ENCODE measurements at regions not wholly inside any gene's neighbourhood (a gene's known extent, or its start where the extent isn't known, plus 50 kb on each side); places are given as distances from the start of the nearest gene placed in this dataset.

GRCh38 chr15:93716615-93717231, 514.6 kb upstream of the MCTP2 start:
- Mint-ChIP-seq H3K9me3 (peaks cover 0 to 5% (median 0%) of the 10 kb centered on the region in 11 donors), H3K4me3 (no peak overlapping the region), H3K27me3 (peaks cover 0 to 18% (median 4%) of the 10 kb centered on the region in 5 donors), H3K36me3 (no peaks in the 10 kb centered on the region), H3K27ac (no peak overlapping the region), H3K4me1 (no peaks in the 10 kb centered on the region)
- ChIA-PET POLR2A (no interaction called here), CTCF (no interaction called here)
- Histone ChIP-seq H3K27me3 (ENCODE audit: control insufficient read depth in 2 of 2, insufficient read depth in 2 of 2, low read length in 2 of 2) (no peaks in the 10 kb centered on the region), H3K4me3 (ENCODE audit: low read length) (no peak overlapping the region), H3K9me3 (ENCODE audit: control insufficient read depth in 2 of 3, low read length in 3 of 3) (no peaks in the 10 kb centered on the region), H3K36me3 (ENCODE audit: control insufficient read depth in 2 of 3, insufficient read depth in 3 of 3, low read length in 3 of 3) (no peaks in the 10 kb centered on the region), H3K27ac (ENCODE audit: low read depth, low read length) (no peak overlapping the region), H3K4me1 (ENCODE audit: control insufficient read depth in 2 of 2, insufficient read depth in 2 of 2, low read length in 2 of 2) (no peaks in the 10 kb centered on the region)
- DNase-seq (no peak), ATAC-seq (no peak)
- intact Hi-C loops (cut with micrococcal nuclease), result no loop called here

GRCh38 chr15:93709708-93710107, 521.7 kb upstream of the MCTP2 start:
- ATAC-seq (no peak), DNase-seq (no peak)
- H3K4me1 ChIP-seq (ENCODE audit: control insufficient read depth in 2 of 2, insufficient read depth in 2 of 2, low read length in 2 of 2), result no peaks in the 10 kb centered on the region
- Mint-ChIP-seq H3K27ac (no peak overlapping the region), H3K4me3 (no peak overlapping the region), H3K4me1 (no peaks in the 10 kb centered on the region), H3K36me3 (no peaks in the 10 kb centered on the region), H3K27me3 (peaks cover 0 to 9% (median 0%) of the 10 kb centered on the region in 5 donors), H3K9me3 (peaks cover 0 to 5% (median 0%) of the 10 kb centered on the region in 11 donors)
- no peaks in the 10 kb centered on the region for H3K27me3 ChIP-seq (ENCODE audit: control insufficient read depth in 2 of 2, insufficient read depth in 2 of 2, low read length in 2 of 2)
- intact Hi-C loops (cut with micrococcal nuclease), result no loop called here
- ChIA-PET POLR2A (no interaction called here), CTCF (no interaction called here)
- H3K36me3 ChIP-seq (ENCODE audit: control insufficient read depth in 2 of 3, insufficient read depth in 3 of 3, low read length in 3 of 3), result no peaks in the 10 kb centered on the region
- no peaks in the 10 kb centered on the region for H3K9me3 ChIP-seq (ENCODE audit: control insufficient read depth in 2 of 3, low read length in 3 of 3)
- H3K27ac ChIP-seq (ENCODE audit: low read depth, low read length), result no peak overlapping the region
- H3K4me3 ChIP-seq (ENCODE audit: low read length), result no peak overlapping the region

GRCh38 chr15:93708724-93709445, 522.5 kb upstream of the MCTP2 start:
- POLR2A ChIA-PET, result no interaction called here
- CTCF ChIA-PET, result interaction anchor here (0.7 kb wide), 1 partner anchor 82 kb away, joined by 3 read pairs; no protein-coding TSS in a partner anchor
- no peak overlapping the region for H3K4me3 Mint-ChIP-seq
- no peaks in the 10 kb centered on the region for H3K36me3 Mint-ChIP-seq
- ATAC-seq (no peak), DNase-seq (no peak)
- Histone ChIP-seq H3K27ac (ENCODE audit: low read depth, low read length) (no peak overlapping the region), H3K9me3 (ENCODE audit: control insufficient read depth in 2 of 3, low read length in 3 of 3) (no peaks in the 10 kb centered on the region), H3K27me3 (ENCODE audit: control insufficient read depth in 2 of 2, insufficient read depth in 2 of 2, low read length in 2 of 2) (no peaks in the 10 kb centered on the region), H3K4me3 (ENCODE audit: low read length) (no peak overlapping the region), H3K4me1 (ENCODE audit: control insufficient read depth in 2 of 2, insufficient read depth in 2 of 2, low read length in 2 of 2) (no peaks in the 10 kb centered on the region), H3K36me3 (ENCODE audit: control insufficient read depth in 2 of 3, insufficient read depth in 3 of 3, low read length in 3 of 3) (no peaks in the 10 kb centered on the region)
- H3K27me3 Mint-ChIP-seq, result peaks cover 0 to 12% (median 2%) of the 10 kb centered on the region in 5 donors
- peaks cover 0 to 3% (median 0%) of the 10 kb centered on the region in 11 donors for H3K9me3 Mint-ChIP-seq
- intact Hi-C loops (cut with micrococcal nuclease), result no loop called here
- no peaks in the 10 kb centered on the region for H3K4me1 Mint-ChIP-seq
- H3K27ac Mint-ChIP-seq, result no peak overlapping the region

- no peak for DNase-seq
- no peak overlapping the region for H3K27ac Mint-ChIP-seq
- Histone ChIP-seq H3K4me1 (ENCODE audit: control insufficient read depth in 2 of 2, insufficient read depth in 2 of 2, low read length in 2 of 2) (no peaks in the 10 kb centered on the region), H3K27ac (ENCODE audit: low read depth, low read length) (no peak overlapping the region), H3K36me3 (ENCODE audit: control insufficient read depth in 2 of 3, insufficient read depth in 3 of 3, low read length in 3 of 3) (no peaks in the 10 kb centered on the region), H3K27me3 (ENCODE audit: control insufficient read depth in 2 of 2, insufficient read depth in 2 of 2, low read length in 2 of 2) (no peaks in the 10 kb centered on the region), H3K4me3 (ENCODE audit: low read length) (no peak overlapping the region), H3K9me3 (ENCODE audit: control insufficient read depth in 2 of 3, low read length in 3 of 3) (no peaks in the 10 kb centered on the region)
- intact Hi-C loops (cut with micrococcal nuclease), result no loop called here
- ChIA-PET CTCF (no interaction called here), POLR2A (no interaction called here)
- no peaks in the 10 kb centered on the region for H3K4me1 Mint-ChIP-seq
- H3K27me3 Mint-ChIP-seq, result peaks cover 0 to 20% (median 6%) of the 10 kb centered on the region in 5 donors
- H3K36me3 Mint-ChIP-seq, result no peaks in the 10 kb centered on the region
- no peak overlapping the region for H3K4me3 Mint-ChIP-seq
- peaks cover 0 to 3% (median 0%) of the 10 kb centered on the region in 11 donors for H3K9me3 Mint-ChIP-seq
- no peak for ATAC-seq
Measured at GRCh38 chr15:93707751-93708150, 523.6 kb upstream of the MCTP2 start.

- H3K4me1 ChIP-seq (ENCODE audit: control insufficient read depth in 2 of 2, insufficient read depth in 2 of 2, low read length in 2 of 2), result no peaks in the 10 kb centered on the region
- Mint-ChIP-seq H3K27me3 (peaks cover 0 to 25% (median 6%) of the 10 kb centered on the region in 5 donors), H3K4me3 (no peak overlapping the region), H3K9me3 (peaks cover 0 to 3% (median 0%) of the 10 kb centered on the region in 11 donors), H3K4me1 (no peaks in the 10 kb centered on the region), H3K36me3 (no peaks in the 10 kb centered on the region), H3K27ac (no peak overlapping the region)
- no peak for ATAC-seq
- CTCF ChIA-PET, result no interaction called here
- H3K9me3 ChIP-seq (ENCODE audit: control insufficient read depth in 2 of 3, low read length in 3 of 3), result no peaks in the 10 kb centered on the region
- H3K36me3 ChIP-seq (ENCODE audit: control insufficient read depth in 2 of 3, insufficient read depth in 3 of 3, low read length in 3 of 3), result no peaks in the 10 kb centered on the region
- intact Hi-C loops (cut with micrococcal nuclease), result no loop called here
- POLR2A ChIA-PET, result no interaction called here
- H3K27me3 ChIP-seq (ENCODE audit: control insufficient read depth in 2 of 2, insufficient read depth in 2 of 2, low read length in 2 of 2), result no peaks in the 10 kb centered on the region
- no peak overlapping the region for H3K27ac ChIP-seq (ENCODE audit: low read depth, low read length)
- no peak overlapping the region for H3K4me3 ChIP-seq (ENCODE audit: low read length)
- no peak for DNase-seq
Measured at GRCh38 chr15:93706495-93707292, 524.7 kb upstream of the MCTP2 start.

GRCh38 chr15:93705753-93706455, 525.5 kb upstream of the MCTP2 start:
- Histone ChIP-seq H3K9me3 (ENCODE audit: control insufficient read depth in 2 of 3, low read length in 3 of 3) (no peaks in the 10 kb centered on the region), H3K36me3 (ENCODE audit: control insufficient read depth in 2 of 3, insufficient read depth in 3 of 3, low read length in 3 of 3) (no peaks in the 10 kb centered on the region), H3K27me3 (ENCODE audit: control insufficient read depth in 2 of 2, insufficient read depth in 2 of 2, low read length in 2 of 2) (no peaks in the 10 kb centered on the region), H3K4me3 (ENCODE audit: low read length) (no peak overlapping the region), H3K4me1 (ENCODE audit: control insufficient read depth in 2 of 2, insufficient read depth in 2 of 2, low read length in 2 of 2) (no peaks in the 10 kb centered on the region), H3K27ac (ENCODE audit: low read depth, low read length) (no peak overlapping the region)
- ChIA-PET CTCF (no interaction called here), POLR2A (no interaction called here)
- Mint-ChIP-seq H3K27me3 (peaks cover 0 to 25% (median 6%) of the 10 kb centered on the region in 5 donors), H3K4me3 (no peak overlapping the region), H3K4me1 (no peaks in the 10 kb centered on the region), H3K27ac (no peak overlapping the region), H3K9me3 (peaks cover 0 to 5% (median 0%) of the 10 kb centered on the region in 11 donors), H3K36me3 (no peaks in the 10 kb centered on the region)
- intact Hi-C loops (cut with micrococcal nuclease), result no loop called here
- no peak for ATAC-seq
- no peak for DNase-seq

Data from naive thymus-derived CD4-positive, alpha-beta T cell (primary cell).